Posterior cingulate gyrus (tissue), 11 donors: ENCODE measurements at regions not wholly inside any gene's neighbourhood (a gene's known extent, or its start where the extent isn't known, plus 50 kb on each side); places are given as distances from the start of the nearest gene placed in this dataset.

Source experiments
- DNase-seq, 10 donors: peaks; one replicate each; pipeline versions ENCODE4 v3.0.0 to v3.0.0-alpha.2; 2020 to 2021; ENCODE audit warnings: mixed read lengths in 3 of 10
- intact Hi-C: fragments of 100-400 bp; cut with DNase I; formaldehyde crosslinking; loops from one replicate; pipeline ENCODE4 v1.15.1; 2023

DNA sequence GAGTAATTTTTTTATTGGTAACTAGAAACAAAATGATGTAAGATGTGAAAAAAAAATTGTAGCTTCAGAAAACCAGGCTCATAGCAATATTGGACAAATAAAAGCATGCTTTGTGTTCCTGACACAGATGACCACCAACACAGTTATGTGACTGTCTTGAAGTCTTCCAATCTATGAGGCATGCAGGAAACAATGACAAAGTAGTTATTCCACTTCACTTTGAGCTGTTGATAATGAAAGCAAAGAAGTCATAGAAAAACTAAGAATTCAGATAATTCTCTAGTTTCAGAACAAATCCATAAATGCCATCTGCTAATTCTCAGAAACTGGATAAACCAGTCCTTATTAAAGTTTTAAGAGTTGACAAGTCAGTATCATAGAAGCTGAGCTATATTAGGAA lies 378.4 kb upstream of the SEMA3D start:
- no peak for DNase-seq
- intact Hi-C loops, result no loop called here

DNA sequence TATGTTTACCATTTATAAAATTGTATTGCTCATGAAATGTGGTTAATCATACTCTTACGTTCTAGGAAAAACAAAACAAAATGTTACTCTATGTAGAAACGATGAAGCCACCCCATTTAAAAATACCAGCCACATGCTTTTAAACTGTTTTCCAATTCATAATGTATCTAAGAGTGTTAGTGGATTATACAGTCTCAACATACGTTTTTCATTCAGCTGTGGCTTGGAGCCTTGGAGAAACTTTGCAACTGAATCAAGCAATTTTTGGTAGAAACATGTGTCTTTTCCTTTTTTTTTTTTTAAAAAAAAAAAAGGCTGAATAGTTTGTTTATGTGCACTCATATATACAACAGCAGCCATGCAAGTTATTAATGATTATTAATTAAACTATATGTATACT lies 378.0 kb upstream of the SEMA3D start:
- intact Hi-C loops, result no loop called here
- no peak for DNase-seq

GRCh38 chr7:85561706-85562105 lies 374.9 kb upstream of the SEMA3D start:
- intact Hi-C loops, result no loop called here
- DNase-seq, result peak in 2 of 10 donors; percentile 35 to 46

GRCh38 chr7:85554236-85555178 lies 367.7 kb upstream of the SEMA3D start:
- no peak for DNase-seq
- intact Hi-C loops, result loop anchor here (1.0 to 2.0 kb wide), 2 partner anchors 368 to 513 kb away; partner anchors contain the start of gene SEMA3D

DNA sequence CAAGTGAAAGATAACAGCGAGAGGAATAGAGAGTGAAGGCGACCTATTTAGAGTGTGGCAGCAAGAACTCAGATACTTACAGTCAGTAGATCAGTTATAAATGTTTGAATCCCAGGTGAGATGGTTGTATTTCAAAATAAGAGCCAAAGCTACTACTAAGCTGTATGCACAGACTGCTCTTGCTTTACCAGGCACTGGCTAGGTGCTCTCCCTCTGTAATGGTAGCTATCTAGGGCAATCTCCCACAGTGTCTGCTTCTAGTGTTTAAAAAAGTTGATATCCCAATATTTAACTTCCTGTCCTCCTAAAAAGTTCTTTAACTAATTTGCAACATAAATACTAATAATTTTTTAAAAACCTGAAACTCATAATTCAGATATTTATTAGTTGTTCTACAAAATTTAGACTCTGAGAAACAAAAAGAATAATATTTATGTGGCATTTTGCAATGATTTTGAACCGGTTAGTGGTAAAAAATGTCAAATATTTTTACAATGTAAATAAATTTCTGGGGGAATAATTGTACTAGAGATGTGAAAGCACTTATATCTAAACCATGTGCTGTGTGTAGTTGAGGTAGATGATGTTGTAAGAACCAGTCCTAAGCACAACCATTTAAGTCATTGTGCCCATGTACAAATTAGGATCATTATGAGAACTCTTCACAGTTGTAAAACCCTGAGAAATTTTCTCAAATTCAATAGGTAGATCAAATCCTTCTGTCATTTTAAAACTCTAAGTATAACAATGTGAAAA lies 349.3 kb upstream of the SEMA3D start:
- intact Hi-C loops, result no loop called here
- no peak for DNase-seq

- intact Hi-C loops, result no loop called here
- DNase-seq, result no peak
These were observed 343.0 kb upstream of the SEMA3D start for GRCh38 chr7:85529831-85530230.

GRCh38 chr7:85529201-85529600 lies 342.3 kb upstream of the SEMA3D start:
- no peak for DNase-seq
- intact Hi-C loops, result no loop called here

- DNase-seq, result no peak
- intact Hi-C loops, result no loop called here
These were observed 341.7 kb upstream of the SEMA3D start for GRCh38 chr7:85528581-85528980.

GRCh38 chr7:85525676-85526075 lies 338.8 kb upstream of the SEMA3D start:
- no peak for DNase-seq
- intact Hi-C loops, result no loop called here

GRCh38 chr7:85522070-85522469 lies 335.2 kb upstream of the SEMA3D start:
- no peak for DNase-seq
- intact Hi-C loops, result no loop called here

DNA sequence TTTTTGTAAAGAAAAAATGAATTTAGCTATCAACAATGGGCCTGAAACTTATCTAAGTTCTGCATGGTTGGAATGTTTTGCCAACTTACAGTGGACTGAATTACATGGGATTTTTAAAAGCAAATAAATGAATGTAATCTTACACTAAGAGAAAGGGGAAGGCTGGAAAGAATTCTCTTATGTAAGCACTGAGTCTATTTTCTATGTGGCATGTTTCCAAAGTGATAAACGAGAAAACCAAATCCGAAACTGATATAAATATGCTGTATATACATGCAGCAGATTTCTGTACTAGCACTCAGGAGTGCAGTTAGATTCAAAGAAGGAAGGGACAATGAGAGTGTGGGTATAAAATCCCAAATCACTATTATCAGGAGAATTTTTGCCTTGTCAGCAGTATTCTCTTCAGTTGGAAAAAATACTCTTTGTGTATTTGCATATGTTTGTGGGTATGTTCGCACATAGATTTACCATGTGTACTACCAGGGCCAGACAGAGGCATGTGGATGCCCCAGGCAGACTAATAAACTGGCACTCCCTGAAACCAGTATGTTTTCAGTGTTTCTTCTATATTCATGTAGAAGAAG lies 334.3 kb upstream of the SEMA3D start:
- DNase-seq, result no peak
- intact Hi-C loops, result no loop called here

GRCh38 chr7:85520175-85520574 lies 333.3 kb upstream of the SEMA3D start:
- intact Hi-C loops, result no loop called here

DNA sequence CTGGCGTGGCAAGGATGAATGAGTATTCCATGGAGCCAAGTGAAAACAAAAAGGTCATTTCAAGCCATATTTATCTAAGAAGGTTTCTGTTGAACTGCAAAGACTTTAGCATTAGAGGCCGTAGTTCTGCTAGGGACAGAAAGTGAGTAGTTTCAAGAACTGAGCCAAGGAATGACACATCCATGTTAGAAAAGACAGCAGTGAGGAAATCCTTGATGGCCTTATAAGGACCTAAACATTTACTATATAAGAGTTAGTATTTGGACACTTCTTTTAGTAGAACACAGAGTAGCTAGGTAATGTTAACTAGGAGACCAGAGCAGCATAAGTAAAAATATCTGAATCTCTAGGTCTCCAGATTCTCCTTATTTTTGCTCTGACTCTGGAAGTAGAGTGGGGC lies 329.8 kb upstream of the SEMA3D start:
- no peak for DNase-seq
- intact Hi-C loops, result no loop called here

More at GRCh38 chr7:85520175-85520574, 333.3 kb upstream of the SEMA3D start:
- DNase-seq, result no peak

DNA sequence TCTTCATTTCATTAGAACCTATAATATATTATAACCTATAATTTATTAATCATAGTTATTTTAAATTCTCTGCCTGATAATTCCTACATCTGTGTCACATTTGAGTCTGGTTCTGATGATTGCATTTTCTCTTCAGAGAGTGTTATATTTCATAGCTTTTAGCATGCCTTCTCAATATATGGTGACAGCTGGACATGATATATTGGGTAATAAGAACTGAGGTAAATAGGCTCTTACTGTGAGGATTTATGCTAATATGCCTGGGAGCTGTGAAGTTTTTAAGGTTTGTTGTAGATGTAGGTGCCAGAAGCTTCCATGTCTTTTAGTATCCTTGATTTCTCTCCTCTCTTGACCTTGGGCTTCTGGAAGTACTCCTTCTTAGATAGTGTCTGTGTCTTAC lies 325.9 kb upstream of the SEMA3D start:
- no peak for DNase-seq
- intact Hi-C loops, result no loop called here

- intact Hi-C loops, result no loop called here
- DNase-seq, result no peak
These were observed 323.4 kb upstream of the SEMA3D start for GRCh38 chr7:85510287-85510686.

DNA sequence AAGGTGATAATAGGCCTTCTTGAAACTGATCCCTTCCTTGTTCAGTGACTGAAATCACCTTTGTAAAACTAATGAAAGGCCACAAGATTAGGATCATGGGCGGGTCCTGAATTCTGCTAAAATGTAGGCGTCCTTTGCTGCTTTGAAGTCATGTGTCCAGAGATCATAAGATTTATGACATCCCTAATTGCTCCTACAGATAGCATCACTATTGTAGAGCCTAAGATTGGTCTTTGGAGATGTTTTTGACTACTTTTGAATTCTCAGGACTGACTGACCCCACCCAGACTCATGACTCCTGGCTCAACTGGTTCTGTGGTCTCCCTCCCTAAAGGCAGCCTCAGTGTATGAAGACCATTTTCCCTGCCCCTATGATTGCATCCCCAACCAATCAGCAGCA lies 322.6 kb upstream of the SEMA3D start:
- intact Hi-C loops, result no loop called here
- DNase-seq, result no peak

DNA sequence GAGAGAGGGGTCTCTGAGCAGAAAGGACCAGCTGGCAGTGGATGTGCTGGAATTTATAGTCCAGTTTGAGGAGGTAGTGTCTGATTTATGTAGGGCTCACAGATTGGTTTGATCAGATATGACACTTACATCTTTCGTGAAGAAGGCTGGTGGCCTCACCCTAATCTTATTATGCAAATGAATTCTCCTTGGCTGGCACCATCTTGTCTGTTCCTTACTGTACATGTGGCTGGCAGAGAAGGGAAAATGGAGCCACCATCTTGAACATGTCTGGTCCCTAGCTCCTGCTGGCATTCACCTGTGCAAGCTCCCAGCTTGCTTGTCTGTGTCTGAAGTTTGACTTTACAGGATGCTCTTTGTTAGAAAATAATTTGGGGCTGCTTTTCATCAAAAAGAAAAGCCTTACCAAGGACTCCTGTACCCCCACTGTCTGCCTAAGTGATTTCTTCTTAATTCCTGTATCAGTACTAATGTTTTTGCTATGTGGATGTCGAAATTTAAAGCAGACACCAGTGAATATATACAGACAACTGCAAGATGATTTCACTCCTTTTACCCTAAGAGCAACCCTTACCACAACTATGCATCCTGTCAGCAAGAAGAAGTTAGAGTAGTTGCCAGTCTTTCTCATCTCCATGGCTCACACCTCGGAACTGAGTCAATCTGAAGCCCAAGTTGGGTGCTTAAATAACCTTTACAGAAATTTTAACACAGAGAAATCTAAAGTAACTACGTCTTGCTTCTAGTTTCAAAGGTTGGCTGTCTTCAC lies 322.0 kb upstream of the SEMA3D start:
- no peak for DNase-seq
- intact Hi-C loops, result no loop called here

- DNase-seq, result no peak
These were observed 311.2 kb upstream of the SEMA3D start for GRCh38 chr7:85498031-85498430.

GRCh38 chr7:85489498-85489897 lies 302.6 kb upstream of the SEMA3D start:
- DNase-seq, result no peak
- intact Hi-C loops, result no loop called here

More at GRCh38 chr7:85498031-85498430, 311.2 kb upstream of the SEMA3D start:
- intact Hi-C loops, result no loop called here

DNA sequence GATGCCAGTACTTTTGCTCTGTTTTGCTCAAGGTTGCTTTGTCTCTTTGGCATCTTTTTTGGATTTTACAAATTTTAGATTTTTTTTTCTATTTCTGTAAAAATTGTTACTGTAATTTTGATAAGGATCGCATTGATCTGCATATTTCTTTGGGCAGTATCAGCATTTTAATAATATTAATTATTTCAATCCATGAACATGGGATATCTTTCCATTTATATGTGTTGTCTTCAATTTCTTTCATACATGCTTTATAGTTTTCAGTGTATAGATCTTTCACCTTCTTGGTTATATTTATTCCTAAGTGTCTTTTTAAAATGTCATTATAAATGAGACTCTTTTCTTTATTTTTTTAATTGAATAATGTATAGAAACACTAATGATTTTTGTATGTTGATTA lies 301.6 kb upstream of the SEMA3D start:
- intact Hi-C loops, result no loop called here
- no peak for DNase-seq
